Neural cell (in vitro differentiated cells): ENCODE measurements at regions not wholly inside any gene's neighbourhood (a gene's known extent, or its start where the extent isn't known, plus 50 kb on each side); places are given as distances from the start of the nearest gene placed in this dataset.

ENCODE experiments used
- H2AFZ ChIP-seq: fragments of 200-600, 300-800 bp; sonication (generic), shearing (Covaris generic); 2 replicates; pipeline ENCODE4 v1.6.0; 2014; ENCODE audit warnings: low read depth, mild to moderate bottlenecking, antibody characterized with exemption, low read length, moderate library complexity
- H3F3A ChIP-seq: fragments of 200-600 bp; shearing (Covaris generic); 2 replicates; pipeline ENCODE4 v1.6.1; 2016; ENCODE audit warnings: mild to moderate bottlenecking, moderate library complexity, mixed read lengths, antibody characterized with exemption, low read length; ENCODE audit not compliant: insufficient read depth, poor library complexity, severe bottlenecking
- H3K27ac ChIP-seq: fragments of 200-600, 300-800 bp; sonication (generic), shearing (Covaris generic); 2 replicates; pipeline ENCODE4 v1.5.1; 2014; ENCODE audit warnings: mild to moderate bottlenecking, low read length, moderate library complexity
- H3K27me3 ChIP-seq: fragments of 300-800, 200-600 bp; sonication (generic), shearing (Covaris generic); 2 replicates; pipeline ENCODE4 v1.6.0; 2014; ENCODE audit warnings: mild to moderate bottlenecking, low read depth, low read length, moderate library complexity; ENCODE audit not compliant: insufficient read depth
- H3K36me3 ChIP-seq: fragments of 300-800, 200-600 bp; sonication (generic), shearing (Covaris generic); 2 replicates; pipeline ENCODE4 v1.5.1; 2014; ENCODE audit warnings: mild to moderate bottlenecking, antibody characterized with exemption, low read length, moderate library complexity; ENCODE audit not compliant: insufficient read depth
- H3K4me2 ChIP-seq: fragments of 300-800, 200-600 bp; sonication (generic), shearing (Covaris generic); 2 replicates; pipeline ENCODE4 v1.6.0; 2014; ENCODE audit warnings: mild to moderate bottlenecking, low read length
- H3K4me3 ChIP-seq: fragments of 300-800, 200-600 bp; sonication (generic), shearing (Covaris generic); 2 replicates; pipeline ENCODE4 v1.5.1; 2014; ENCODE audit warnings: mild to moderate bottlenecking, low read length, moderate library complexity
- H3K79me2 ChIP-seq: fragments of 200-600 bp; shearing (Covaris generic); replicated peaks from 2 replicates; pipeline ENCODE4 v1.6.0; 2014; ENCODE audit warnings: mild to moderate bottlenecking, low read length, moderate library complexity; ENCODE audit not compliant: insufficient read depth
- H3K9ac ChIP-seq: fragments of 300-800, 200-600 bp; sonication (generic), shearing (Covaris generic); 2 replicates; pipeline ENCODE4 v1.6.1; 2016; ENCODE audit warnings: mild to moderate bottlenecking, low read length, mixed read lengths
- H3K9me2 ChIP-seq: fragments of 200-600 bp; shearing (Covaris generic); 2 replicates; pipeline ENCODE4 v1.6.1; 2016; ENCODE audit warnings: mild to moderate bottlenecking, low read length, mixed read lengths; ENCODE audit not compliant: insufficient read depth
- H3K9me3 ChIP-seq: fragments of 200-600, 300-800 bp; sonication (generic), shearing (Covaris generic); 2 replicates; pipeline ENCODE4 v1.6.1; 2016; ENCODE audit warnings: mild to moderate bottlenecking, mixed run types, low read length, moderate library complexity, mixed read lengths
- H4K20me1 ChIP-seq: fragments of 200-600 bp; shearing (Covaris generic); 2 replicates; pipeline ENCODE4 v1.6.1; 2016; ENCODE audit warnings: mild to moderate bottlenecking, mixed run types; ENCODE audit not compliant: insufficient read depth
- CTCF ChIP-seq: fragments of 450-650 bp; IDR thresholded peaks from 2 replicates; pipeline ENCODE4 v1.5.1; 2014; ENCODE audit warnings: antibody characterized with exemption, mild to moderate bottlenecking, moderate library complexity; ENCODE audit not compliant: poor library complexity, severe bottlenecking
- EP300 ChIP-seq: fragments of 450-650 bp; conservative IDR thresholded peaks from 2 replicates; pipeline ENCODE4 v1.6.1; 2014; ENCODE audit warnings: antibody characterized with exemption, mild to moderate bottlenecking, moderate library complexity; ENCODE audit not compliant: poor library complexity, severe bottlenecking
- EZH2 ChIP-seq: fragments of 200-600, 300-800 bp; shearing (Covaris generic), sonication (generic); IDR thresholded peaks from 2 replicates; pipeline ENCODE4 v1.6.1; 2014; ENCODE audit warnings: antibody characterized with exemption, low read length, borderline replicate concordance, mild to moderate bottlenecking; ENCODE audit not compliant: insufficient read depth, poor library complexity, severe bottlenecking
- MXI1 ChIP-seq: fragments of 450-650 bp; conservative IDR thresholded peaks from 2 replicates; pipeline ENCODE4 v1.6.1; 2014; ENCODE audit warnings: antibody characterized with exemption, mild to moderate bottlenecking; ENCODE audit not compliant: poor library complexity, severe bottlenecking
- POLR2AphosphoS5 ChIP-seq: IDR thresholded peaks from 2 replicates; pipeline ENCODE4 v1.6.1; 2012
- RAD21 ChIP-seq: fragments of 450-650 bp; conservative IDR thresholded peaks from 2 replicates; pipeline ENCODE4 v1.6.1; 2014; ENCODE audit warnings: antibody characterized with exemption, mild to moderate bottlenecking, moderate library complexity
- REST ChIP-seq: IDR thresholded peaks from 2 replicates; pipeline ENCODE4 v1.6.1; 2012; ENCODE audit warnings: borderline replicate concordance
- SMC3 ChIP-seq: fragments of 450-650 bp; conservative IDR thresholded peaks from 2 replicates; pipeline ENCODE4 v1.6.1; 2014; ENCODE audit warnings: antibody characterized with exemption, mild to moderate bottlenecking, moderate library complexity; ENCODE audit not compliant: poor library complexity
- TAF1 ChIP-seq: IDR thresholded peaks from 2 replicates; pipeline ENCODE4 v1.6.1; 2012; ENCODE audit warnings: low read depth

GRCh38 chr4:108350332-108350731 lies 181.6 kb upstream of the LEF1 start:
- TF ChIP-seq POLR2AphosphoS5, result no peak
- TF ChIP-seq EZH2, result no peak
- no peak for TF ChIP-seq SMC3
- no peak for TF ChIP-seq EP300
- no peak for TF ChIP-seq MXI1
- no peak for TF ChIP-seq RAD21
- TF ChIP-seq CTCF, result no peak
- no peak for TF ChIP-seq REST
- TF ChIP-seq TAF1, result no peak
- no peak overlapping the region for H3K9ac ChIP-seq
- no peak overlapping the region for H3K27ac ChIP-seq
- H3K4me2 ChIP-seq, result no peak overlapping the region
- no peaks in the 10 kb centered on the region for H3K9me3 ChIP-seq
- no peak overlapping the region for H2AFZ ChIP-seq
- no peaks in the 10 kb centered on the region for H3K79me2 ChIP-seq
- H3K36me3 ChIP-seq, result no peaks in the 10 kb centered on the region
- no peaks in the 10 kb centered on the region for H3K9me2 ChIP-seq
- H3K27me3 ChIP-seq, result no peaks in the 10 kb centered on the region
- H4K20me1 ChIP-seq, result no peaks in the 10 kb centered on the region
- no peak overlapping the region for H3K4me3 ChIP-seq
- H3F3A ChIP-seq, result no peaks in the 10 kb centered on the region

- H3K27ac ChIP-seq, result no peak overlapping the region
Observed at GRCh38 chr4:108346818-108347210, 178.1 kb upstream of the LEF1 start.

More at GRCh38 chr4:108346818-108347210, 178.1 kb upstream of the LEF1 start:
- no peaks in the 10 kb centered on the region for H3K36me3 ChIP-seq
- no peak for TF ChIP-seq EZH2
- H3K9me3 ChIP-seq, result no peaks in the 10 kb centered on the region
- no peaks in the 10 kb centered on the region for H3F3A ChIP-seq
- H2AFZ ChIP-seq, result no peak overlapping the region
- no peaks in the 10 kb centered on the region for H3K79me2 ChIP-seq
- H3K9ac ChIP-seq, result no peak overlapping the region
- H3K4me2 ChIP-seq, result no peak overlapping the region
- H3K4me3 ChIP-seq, result no peak overlapping the region
- H3K27me3 ChIP-seq, result no peaks in the 10 kb centered on the region
- no peaks in the 10 kb centered on the region for H4K20me1 ChIP-seq
- H3K9me2 ChIP-seq, result no peaks in the 10 kb centered on the region
